T-cell (primary cell): ENCODE measurements at regions not wholly inside any gene's neighbourhood (a gene's known extent, or its start where the extent isn't known, plus 50 kb on each side); places are given as distances from the start of the nearest gene placed in this dataset.
A peak's percentile ranks its signal among the peaks of the same experiment; 100 is the strongest.

ENCODE experiments used
- ATAC-seq, 4 experiments: fragments of 200-7000 bp in 3 of 4; fragments of 150-1000 bp in 1 of 4; cut with Tn5 transposase; replicated peaks in 1 of 4; 1 replicate in 3 of 4; 2 replicates in 1 of 4; pipeline ENCODE4 v1.10.0; 2021; ENCODE audit warnings: moderate library complexity in 3 of 4, mild to moderate bottlenecking in 2 of 4, moderate number of reproducible peaks in 1 of 4
- CTCF ChIA-PET, 2 donors: fragments of 300-600 bp; sonication (Branson Sonifier 250); formaldehyde crosslinking; loops; one replicate each; lab custom pipeline; 2022; ENCODE audit warnings: antibody characterized with exemption in 2 of 2; lab: Charles Lee
- POLR2A ChIA-PET, 2 donors: fragments of 300-600 bp; sonication (Branson Sonifier 250); formaldehyde crosslinking; loops; one replicate each; lab custom pipeline; 2022; ENCODE audit warnings: antibody characterized with exemption in 2 of 2; lab: Charles Lee
- DNase-seq, 35 experiments: peaks; one replicate each; pipeline versions ENCODE4 v3.0.0 to v3.0.0-alpha.2; 2013 to 2023
- H3K27ac ChIP-seq: one replicate; pipeline ENCODE4 v1.5.1; 2013; ENCODE audit warnings: low read length
- H3K27me3 ChIP-seq, 2 experiments: replicated peaks in 1 of 2; 1 replicate in 1 of 2; 2 replicates in 1 of 2; pipeline versions ENCODE4 v1.6.1 to v1.7.0; 2013; ENCODE audit warnings: low read length in 1 of 2, mixed read lengths in 1 of 2; ENCODE audit not compliant: control insufficient read depth in 2 of 2, insufficient read depth in 2 of 2; ENCODE audit errors: extremely low read depth in 1 of 2
- H3K36me3 ChIP-seq, 2 donors: 1 replicate in 1 of 2; 2 replicates in 1 of 2; pipeline versions ENCODE4 v1.6.1 to v1.7.0; 2013; ENCODE audit warnings: low read length in 1 of 2; ENCODE audit not compliant: control insufficient read depth in 2 of 2, insufficient read depth in 1 of 2; ENCODE audit errors: extremely low read depth in 1 of 2
- H3K4me1 ChIP-seq, 2 experiments: 1 replicate in 1 of 2; 2 replicates in 1 of 2; pipeline versions ENCODE4 v1.6.1 to v1.7.0; 2013; ENCODE audit warnings: low read length in 2 of 2, mixed read lengths in 1 of 2; ENCODE audit not compliant: insufficient read depth in 2 of 2, control insufficient read depth in 1 of 2; ENCODE audit errors: extremely low read depth in 1 of 2
- H3K4me3 ChIP-seq, 2 donors: 1 replicate in 1 of 2; 2 replicates in 1 of 2; pipeline versions ENCODE4 v1.5.1 to v1.7.0; 2013; ENCODE audit warnings: mild to moderate bottlenecking in 2 of 2, low read length in 1 of 2, moderate library complexity in 1 of 2; ENCODE audit not compliant: control insufficient read depth in 1 of 2; ENCODE audit errors: extremely low read depth in 1 of 2
- H3K9me3 ChIP-seq: 2 replicates; pipeline ENCODE4 v1.7.0; 2013
- H3K27ac Mint-ChIP-seq, 2 donors: one replicate each; pipeline ENCODE4 v1.8.0; 2020 to 2021; ENCODE audit warnings: mild to moderate bottlenecking in 2 of 2, mixed read lengths in 2 of 2
- H3K27me3 Mint-ChIP-seq, 2 donors: one replicate each; pipeline ENCODE4 v1.8.0; 2021 to 2022; ENCODE audit warnings: mixed read lengths in 2 of 2
- H3K36me3 Mint-ChIP-seq: one replicate; pipeline ENCODE4 v1.8.0; 2021; ENCODE audit warnings: mixed read lengths
- H3K4me1 Mint-ChIP-seq, 3 donors: one replicate each; pipeline ENCODE4 v1.8.0; 2020 to 2022; ENCODE audit warnings: mixed read lengths in 3 of 3, mild to moderate bottlenecking in 1 of 3
- H3K4me3 Mint-ChIP-seq, 3 donors: one replicate each; pipeline ENCODE4 v1.8.0; 2020 to 2022; ENCODE audit warnings: mild to moderate bottlenecking in 3 of 3, mixed read lengths in 3 of 3, moderate library complexity in 3 of 3
- H3K9me3 Mint-ChIP-seq, 3 donors: one replicate each; pipeline ENCODE4 v1.8.0; 2020 to 2022; ENCODE audit warnings: mixed read lengths in 3 of 3
- WGBS: methylation state at CpG from one replicate; pipeline ENCODE4 v1.1.5; 2013; ENCODE audit warnings: missing lambda C conversion rate; ENCODE audit not compliant: insufficient coverage; 5-methylcytosine and 5-hydroxymethylcytosine counted together

GRCh38 chr2:238971318-238972145 is 123.6 kb downstream of the TWIST2 start:
- peaks cover 11 to 16% (median 11%) of the 10 kb centered on the region in 3 donors for H3K9me3 Mint-ChIP-seq
- H3K4me3 Mint-ChIP-seq = no peak overlapping the region
- no peaks in the 10 kb centered on the region for H3K36me3 Mint-ChIP-seq
- H3K27me3 ChIP-seq = peaks cover 0 to 64% of the 10 kb centered on the region in 2 experiments
- H3K4me1 ChIP-seq = no peaks in the 10 kb centered on the region
- no peak overlapping the region for H3K27ac Mint-ChIP-seq
- ATAC-seq = no peak
- POLR2A ChIA-PET = no interaction called here
- CTCF ChIA-PET = no interaction called here
- H3K27me3 Mint-ChIP-seq = peaks cover 15 to 46% of the 10 kb centered on the region in 2 donors
- WGBS = 94% methylated on average over 9 of the region's 9 CpGs
- H3K27ac ChIP-seq = no peak overlapping the region
- H3K36me3 ChIP-seq = no peaks in the 10 kb centered on the region
- no peak overlapping the region for H3K4me3 ChIP-seq
- DNase-seq = no peak
- H3K9me3 ChIP-seq = peaks cover 6% of the 10 kb centered on the region
- no peaks in the 10 kb centered on the region for H3K4me1 Mint-ChIP-seq

GRCh38 chr2:238972146-238972445 is 124.2 kb downstream of the TWIST2 start:
- Histone ChIP-seq H3K27me3 (peaks cover 0 to 59% of the 10 kb centered on the region in 2 experiments), H3K9me3 (peaks cover 7% of the 10 kb centered on the region), H3K27ac (no peak overlapping the region), H3K4me3 (no peak overlapping the region), H3K36me3 (no peaks in the 10 kb centered on the region), H3K4me1 (no peaks in the 10 kb centered on the region)
- WGBS = 84% methylated on average over 5 of the region's 6 CpGs
- H3K4me1 Mint-ChIP-seq = no peaks in the 10 kb centered on the region
- ChIA-PET CTCF (no interaction called here), POLR2A (no interaction called here)
- H3K36me3 Mint-ChIP-seq = no peaks in the 10 kb centered on the region
- peaks cover 11 to 17% (median 11%) of the 10 kb centered on the region in 3 donors for H3K9me3 Mint-ChIP-seq
- no peak for ATAC-seq
- no peak for DNase-seq
- H3K27ac Mint-ChIP-seq = no peak overlapping the region
- H3K27me3 Mint-ChIP-seq = peaks cover 15 to 44% of the 10 kb centered on the region in 2 donors
- H3K4me3 Mint-ChIP-seq = no peak overlapping the region

GRCh38 chr2:238973038-238973739 is 125.3 kb downstream of the TWIST2 start:
- Histone ChIP-seq H3K4me3 (no peak overlapping the region), H3K27ac (no peak overlapping the region), H3K36me3 (no peaks in the 10 kb centered on the region), H3K4me1 (no peaks in the 10 kb centered on the region), H3K27me3 (peaks cover 0 to 49% of the 10 kb centered on the region in 2 experiments), H3K9me3 (peaks cover 7% of the 10 kb centered on the region)
- Mint-ChIP-seq H3K9me3 (peaks cover 11 to 17% (median 12%) of the 10 kb centered on the region in 3 donors), H3K27me3 (peaks cover 15 to 41% of the 10 kb centered on the region in 2 donors), H3K36me3 (no peaks in the 10 kb centered on the region), H3K4me3 (no peak overlapping the region), H3K4me1 (no peaks in the 10 kb centered on the region), H3K27ac (no peak overlapping the region)
- ATAC-seq (no peak), DNase-seq (no peak)
- 71% methylated on average over 1 of the region's 6 CpGs for WGBS
- ChIA-PET CTCF (no interaction called here), POLR2A (no interaction called here)

GRCh38 chr2:238974081-238974480 is 126.2 kb downstream of the TWIST2 start:
- no peak for ATAC-seq
- Mint-ChIP-seq H3K36me3 (no peaks in the 10 kb centered on the region), H3K4me3 (no peak overlapping the region), H3K27me3 (peaks cover 15 to 41% of the 10 kb centered on the region in 2 donors), H3K4me1 (no peaks in the 10 kb centered on the region), H3K9me3 (peaks cover 11 to 17% (median 13%) of the 10 kb centered on the region in 3 donors), H3K27ac (no peak overlapping the region)
- Histone ChIP-seq H3K4me1 (no peaks in the 10 kb centered on the region), H3K27ac (no peak overlapping the region), H3K27me3 (peaks cover 4 to 43% of the 10 kb centered on the region in 2 experiments), H3K9me3 (peaks cover 7% of the 10 kb centered on the region), H3K36me3 (no peaks in the 10 kb centered on the region), H3K4me3 (no peak overlapping the region)
- DNase-seq = no peak
- no CpG with 5 or more reads among the region's 4 CpGs for WGBS
- POLR2A ChIA-PET = no interaction called here
- CTCF ChIA-PET = no interaction called here

- Histone ChIP-seq H3K9me3 (peaks cover 7% of the 10 kb centered on the region), H3K4me3 (peak overlapping the region in 1 of 2 donors; percentile 38), H3K27ac (no peak overlapping the region), H3K27me3 (peaks cover 4 to 42% of the 10 kb centered on the region in 2 experiments), H3K36me3 (no peaks in the 10 kb centered on the region), H3K4me1 (no peaks in the 10 kb centered on the region)
- Mint-ChIP-seq H3K4me1 (no peaks in the 10 kb centered on the region), H3K36me3 (no peaks in the 10 kb centered on the region), H3K4me3 (no peak overlapping the region), H3K27ac (no peak overlapping the region), H3K27me3 (peaks cover 18 to 36% of the 10 kb centered on the region in 2 donors), H3K9me3 (peaks cover 11 to 17% (median 13%) of the 10 kb centered on the region in 3 donors)
- DNase-seq (no peak), ATAC-seq (no peak)
- ChIA-PET CTCF (no interaction called here), POLR2A (no interaction called here)
- 96% methylated on average over 4 of the region's 6 CpGs for WGBS
Observed at GRCh38 chr2:238974501-238975166, 126.7 kb downstream of the TWIST2 start.

GRCh38 chr2:238975408-238975807 is 127.5 kb downstream of the TWIST2 start:
- 83% methylated on average over 1 of the region's 2 CpGs for WGBS
- no peak overlapping the region for H3K4me3 ChIP-seq
- no peaks in the 10 kb centered on the region for H3K4me1 ChIP-seq
- no peak for DNase-seq
- ATAC-seq = no peak
- H3K4me3 Mint-ChIP-seq = no peak overlapping the region
- no peak overlapping the region for H3K27ac ChIP-seq
- peaks cover 7% of the 10 kb centered on the region for H3K9me3 ChIP-seq
- H3K9me3 Mint-ChIP-seq = peaks cover 11 to 17% (median 13%) of the 10 kb centered on the region in 3 donors
- H3K27me3 ChIP-seq = peaks cover 4 to 34% of the 10 kb centered on the region in 2 experiments
- POLR2A ChIA-PET = no interaction called here
- no peaks in the 10 kb centered on the region for H3K36me3 ChIP-seq
- no peaks in the 10 kb centered on the region for H3K36me3 Mint-ChIP-seq
- CTCF ChIA-PET = no interaction called here
- H3K27ac Mint-ChIP-seq = no peak overlapping the region
- H3K27me3 Mint-ChIP-seq = peaks cover 16 to 34% of the 10 kb centered on the region in 2 donors
- H3K4me1 Mint-ChIP-seq = no peaks in the 10 kb centered on the region
